ENCODE measurements at regions not wholly inside any gene's neighbourhood (a gene's known extent, or its start where the extent isn't known, plus 50 kb on each side); places are given as distances from the start of the nearest gene placed in this dataset.

DNA sequence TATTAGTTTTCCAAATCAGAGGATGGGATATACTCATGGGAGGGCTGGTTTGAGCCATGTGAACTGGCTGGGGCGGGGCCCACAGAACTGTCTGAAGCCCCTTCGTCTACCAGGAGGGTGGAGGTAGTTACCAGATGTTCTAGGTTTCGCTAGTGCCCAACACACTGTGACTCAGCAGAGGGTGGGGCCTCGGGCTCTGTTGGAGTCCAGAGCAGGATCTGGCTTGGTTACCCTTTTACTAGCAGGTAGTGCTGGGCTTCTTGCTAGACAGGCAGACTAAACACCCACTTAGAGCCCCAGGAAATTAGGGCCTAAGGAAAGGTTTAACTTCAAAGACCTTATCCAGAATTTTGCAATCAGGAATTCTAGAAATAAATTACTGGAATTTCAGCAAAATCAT is 56.2 kb upstream of the CHRDL1 start:
- Histone ChIP-seq H3K9me2 (replicated peaks; ENCODE audit: control insufficient read depth, low read length) (no peaks in the 10 kb centered on the region), H3F3A (ENCODE audit: control insufficient read depth, insufficient read depth) (no peaks in the 10 kb centered on the region), H3K4me2 (ENCODE audit: low read length) (no peak overlapping the region), H4K20me1 (ENCODE audit: control insufficient read depth, insufficient read depth, low read depth, low read length) (no peaks in the 10 kb centered on the region), H3K9me3 (ENCODE audit: control insufficient read depth, insufficient read depth, low read length) (no peaks in the 10 kb centered on the region), H3K27me3 (ENCODE audit: control insufficient read depth, low read length) (no peaks in the 10 kb centered on the region), H3K4me3 (ENCODE audit: low read length) (no peak overlapping the region), H3K4me1 (ENCODE audit: control insufficient read depth, low read length) (no peaks in the 10 kb centered on the region), H3K36me3 (ENCODE audit: control insufficient read depth, low read length) (no peaks in the 10 kb centered on the region), H3K79me2 (ENCODE audit: control insufficient read depth, low read length) (no peaks in the 10 kb centered on the region), H3K27ac (ENCODE audit: low read depth, low read length) (no peak overlapping the region)
- TF ChIP-seq, protein P1, sequence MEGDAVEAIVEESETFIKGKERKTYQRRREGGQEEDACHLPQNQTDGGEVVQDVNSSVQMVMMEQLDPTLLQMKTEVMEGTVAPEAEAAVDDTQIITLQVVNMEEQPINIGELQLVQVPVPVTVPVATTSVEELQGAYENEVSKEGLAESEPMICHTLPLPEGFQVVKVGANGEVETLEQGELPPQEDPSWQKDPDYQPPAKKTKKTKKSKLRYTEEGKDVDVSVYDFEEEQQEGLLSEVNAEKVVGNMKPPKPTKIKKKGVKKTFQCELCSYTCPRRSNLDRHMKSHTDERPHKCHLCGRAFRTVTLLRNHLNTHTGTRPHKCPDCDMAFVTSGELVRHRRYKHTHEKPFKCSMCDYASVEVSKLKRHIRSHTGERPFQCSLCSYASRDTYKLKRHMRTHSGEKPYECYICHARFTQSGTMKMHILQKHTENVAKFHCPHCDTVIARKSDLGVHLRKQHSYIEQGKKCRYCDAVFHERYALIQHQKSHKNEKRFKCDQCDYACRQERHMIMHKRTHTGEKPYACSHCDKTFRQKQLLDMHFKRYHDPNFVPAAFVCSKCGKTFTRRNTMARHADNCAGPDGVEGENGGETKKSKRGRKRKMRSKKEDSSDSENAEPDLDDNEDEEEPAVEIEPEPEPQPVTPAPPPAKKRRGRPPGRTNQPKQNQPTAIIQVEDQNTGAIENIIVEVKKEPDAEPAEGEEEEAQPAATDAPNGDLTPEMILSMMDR (IDR thresholded peaks at IDR 0.05; ENCODE audit: low read depth, low read length, poor library complexity, severe bottlenecking) = no peak
- no peak for TF ChIP-seq EZH2phosphoT487 (IDR thresholded peaks at IDR 0.05; ENCODE audit: borderline replicate concordance, low read length)

DNA sequence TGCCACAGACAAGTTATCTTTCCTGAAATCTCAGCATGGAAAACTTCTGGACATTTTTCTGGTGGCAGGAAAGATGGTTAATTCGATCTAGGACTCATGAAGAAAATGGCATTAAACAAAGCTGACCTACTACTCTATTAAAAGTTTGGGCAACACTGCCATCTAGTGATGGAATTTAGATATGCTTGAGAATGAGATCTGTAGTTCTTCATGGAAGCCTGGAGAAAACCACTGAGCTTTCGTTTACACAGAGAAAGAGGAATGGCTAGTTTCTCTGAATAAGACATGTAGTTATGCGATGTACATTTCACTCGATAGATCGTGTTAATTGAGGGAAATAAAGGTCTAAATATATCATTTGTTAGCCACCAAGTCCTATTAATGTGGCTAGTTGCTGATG is 51.7 kb upstream of the CHRDL1 start:
- Histone ChIP-seq H3K4me1 (ENCODE audit: control insufficient read depth, low read length) (no peaks in the 10 kb centered on the region), H3K4me2 (ENCODE audit: low read length) (no peak overlapping the region), H3K9me2 (replicated peaks; ENCODE audit: control insufficient read depth, low read length) (no peaks in the 10 kb centered on the region), H3F3A (ENCODE audit: control insufficient read depth, insufficient read depth) (no peaks in the 10 kb centered on the region), H3K4me3 (ENCODE audit: low read length) (no peak overlapping the region), H3K27ac (ENCODE audit: low read depth, low read length) (no peak overlapping the region), H3K9me3 (ENCODE audit: control insufficient read depth, insufficient read depth, low read length) (no peaks in the 10 kb centered on the region), H3K27me3 (ENCODE audit: control insufficient read depth, low read length) (no peaks in the 10 kb centered on the region), H3K79me2 (ENCODE audit: control insufficient read depth, low read length) (no peaks in the 10 kb centered on the region), H3K36me3 (ENCODE audit: control insufficient read depth, low read length) (no peaks in the 10 kb centered on the region), H4K20me1 (ENCODE audit: control insufficient read depth, insufficient read depth, low read depth, low read length) (no peaks in the 10 kb centered on the region)
- no peak for TF ChIP-seq EZH2phosphoT487 (IDR thresholded peaks at IDR 0.05; ENCODE audit: borderline replicate concordance, low read length)
- TF ChIP-seq, protein P1 (IDR thresholded peaks at IDR 0.05; ENCODE audit: low read depth, low read length, poor library complexity, severe bottlenecking) = peak; percentile 47

DNA sequence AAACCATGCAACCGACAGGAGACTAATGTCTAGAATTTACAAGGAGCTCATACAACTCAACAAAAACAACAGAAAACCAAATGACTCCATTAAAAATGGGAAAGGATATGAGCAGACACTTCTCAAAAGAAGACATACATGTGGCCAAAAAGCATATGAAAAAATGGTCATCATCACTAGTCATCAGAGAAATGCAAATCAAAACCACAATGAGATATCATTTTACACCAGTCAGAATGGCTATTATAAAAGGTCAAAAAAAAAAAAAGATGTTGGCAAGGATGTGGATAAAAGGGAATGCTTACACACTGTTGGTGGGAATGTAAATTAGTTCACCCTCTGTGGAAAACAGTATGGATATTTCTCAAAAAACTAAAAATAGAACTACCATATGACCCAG is 50.5 kb upstream of the CHRDL1 start:
- Histone ChIP-seq H3K27me3 (ENCODE audit: control insufficient read depth, low read length) (no peaks in the 10 kb centered on the region), H3K27ac (ENCODE audit: low read depth, low read length) (no peak overlapping the region)
- TF ChIP-seq EZH2phosphoT487 (IDR thresholded peaks at IDR 0.05; ENCODE audit: borderline replicate concordance, low read length) = no peak
- TF ChIP-seq, protein P1 (IDR thresholded peaks at IDR 0.05; ENCODE audit: low read depth, low read length, poor library complexity, severe bottlenecking) = no peak

More for the DNA sequence above, 50.5 kb upstream of the CHRDL1 start:
- no peaks in the 10 kb centered on the region for H3F3A ChIP-seq (ENCODE audit: control insufficient read depth, insufficient read depth)
- no peaks in the 10 kb centered on the region for H3K9me3 ChIP-seq (ENCODE audit: control insufficient read depth, insufficient read depth, low read length)
- no peak overlapping the region for H3K4me3 ChIP-seq (ENCODE audit: low read length)
- H3K4me2 ChIP-seq (ENCODE audit: low read length) = no peak overlapping the region
- H3K4me1 ChIP-seq (ENCODE audit: control insufficient read depth, low read length) = no peaks in the 10 kb centered on the region
- H4K20me1 ChIP-seq (ENCODE audit: control insufficient read depth, insufficient read depth, low read depth, low read length) = no peaks in the 10 kb centered on the region
- no peaks in the 10 kb centered on the region for H3K79me2 ChIP-seq (ENCODE audit: control insufficient read depth, low read length)
- no peaks in the 10 kb centered on the region for H3K36me3 ChIP-seq (ENCODE audit: control insufficient read depth, low read length)
- H3K9me2 ChIP-seq (replicated peaks; ENCODE audit: control insufficient read depth, low read length) = no peaks in the 10 kb centered on the region

All from DOHH2 (cell line).